Smooth muscle cell (in vitro differentiated cells): ENCODE measurements at regions not wholly inside any gene's neighbourhood (a gene's known extent, or its start where the extent isn't known, plus 50 kb on each side); places are given as distances from the start of the nearest gene placed in this dataset.

Experiments used
- DNase-seq: peaks from one replicate; lab custom pipeline; 2025; ENCODE audit not compliant: unreplicated experiment; lab: John Stamatoyannopoulos, UW
- H2AFZ ChIP-seq: fragments of 200-600 bp; sonication (generic); 2 replicates; pipeline ENCODE4 v1.6.0; 2016; ENCODE audit warnings: antibody characterized with exemption, low read depth, mild to moderate bottlenecking
- H3F3A ChIP-seq: fragments of 200-600 bp; sonication (generic); 2 replicates; pipeline ENCODE4 v1.6.0; 2017; ENCODE audit warnings: antibody characterized with exemption, low read depth
- H3K27ac ChIP-seq: fragments of 200-600 bp; sonication (generic); 2 replicates; pipeline ENCODE4 v1.5.1; 2016; ENCODE audit warnings: low read depth, mild to moderate bottlenecking
- H3K27me3 ChIP-seq: fragments of 200-600 bp; sonication (generic); 2 replicates; pipeline ENCODE4 v1.6.1; 2016; ENCODE audit warnings: low read depth, mild to moderate bottlenecking
- H3K36me3 ChIP-seq: fragments of 200-600 bp; sonication (generic); 2 replicates; pipeline ENCODE4 v1.5.1; 2016; ENCODE audit warnings: low read depth
- H3K4me1 ChIP-seq: fragments of 200-600 bp; sonication (generic); 2 replicates; pipeline ENCODE4 v1.5.1; 2016; ENCODE audit warnings: low read depth
- H3K4me2 ChIP-seq: fragments of 200-600 bp; sonication (generic); 2 replicates; pipeline ENCODE4 v1.6.0; 2016; ENCODE audit warnings: mild to moderate bottlenecking
- H3K4me3 ChIP-seq: fragments of 200-600 bp; sonication (generic); 2 replicates; pipeline ENCODE4 v1.5.1; 2016; ENCODE audit warnings: mild to moderate bottlenecking
- H3K79me2 ChIP-seq: fragments of 200-600 bp; sonication (generic); 2 replicates; pipeline ENCODE4 v1.6.0; 2016; ENCODE audit warnings: low read depth, mild to moderate bottlenecking
- H3K9ac ChIP-seq: fragments of 200-600 bp; sonication (generic); 2 replicates; pipeline ENCODE4 v1.6.0; 2016; ENCODE audit warnings: low read depth
- H3K9me3 ChIP-seq: fragments of 200-600 bp; sonication (generic); replicated peaks from 2 replicates; pipeline ENCODE4 v1.5.1; 2016; ENCODE audit warnings: low read depth
- H4K20me1 ChIP-seq: fragments of 200-600 bp; sonication (generic); 2 replicates; pipeline ENCODE4 v1.6.0; 2016; ENCODE audit warnings: low read depth
- WGBS: methylation state at CpG from one replicate; pipeline ENCODE4 v1.1.7; 2016; ENCODE audit warnings: low lambda C conversion rate; 5-methylcytosine and 5-hydroxymethylcytosine counted together
- TF ChIP-seq, protein P1 (sequence below): fragments of 200-600 bp; sonication (generic); IDR thresholded peaks from 2 replicates; pipeline ENCODE4 v1.5.1; 2017; ENCODE audit warnings: borderline replicate concordance, mild to moderate bottlenecking, antibody characterized with exemption; ENCODE audit not compliant: insufficient read depth, poor library complexity, severe bottlenecking

DNA sequence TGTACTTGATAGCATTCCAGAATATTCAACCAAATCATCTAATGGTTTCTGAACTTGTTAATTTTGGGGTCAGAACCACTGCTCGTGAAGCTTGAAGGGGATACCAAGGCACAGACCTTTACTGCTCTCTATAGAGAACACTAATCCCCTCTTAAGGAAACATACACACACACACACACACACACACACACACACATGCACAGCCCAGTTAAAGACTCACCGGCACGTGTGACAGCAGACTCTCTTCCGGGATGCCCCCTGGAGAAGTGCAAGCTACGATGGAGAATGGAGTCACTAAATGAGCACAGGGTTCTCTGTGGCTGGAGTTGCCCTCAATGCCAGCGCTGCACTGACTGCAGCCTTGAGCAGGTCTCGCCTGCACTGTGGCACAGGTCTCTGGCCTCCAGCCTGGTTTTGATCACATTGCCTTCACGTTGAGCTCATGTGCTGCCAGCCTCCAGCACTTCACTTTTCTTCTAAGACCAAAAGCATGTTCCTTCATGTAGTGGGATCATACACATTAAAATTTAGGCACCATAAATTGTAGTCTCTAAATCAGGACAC is 300.8 kb downstream of the POM121L12 start:
- no peak overlapping the region for H3K27ac ChIP-seq
- H3K9me3 ChIP-seq, result peaks cover 12% of the 10 kb centered on the region
- no peaks in the 10 kb centered on the region for H4K20me1 ChIP-seq
- peaks cover 2% of the 10 kb centered on the region for H3K4me1 ChIP-seq
- no peak overlapping the region for H2AFZ ChIP-seq
- no peak overlapping the region for H3K4me3 ChIP-seq
- no peaks in the 10 kb centered on the region for H3K36me3 ChIP-seq
- no peaks in the 10 kb centered on the region for H3F3A ChIP-seq
- TF ChIP-seq, protein P1, sequence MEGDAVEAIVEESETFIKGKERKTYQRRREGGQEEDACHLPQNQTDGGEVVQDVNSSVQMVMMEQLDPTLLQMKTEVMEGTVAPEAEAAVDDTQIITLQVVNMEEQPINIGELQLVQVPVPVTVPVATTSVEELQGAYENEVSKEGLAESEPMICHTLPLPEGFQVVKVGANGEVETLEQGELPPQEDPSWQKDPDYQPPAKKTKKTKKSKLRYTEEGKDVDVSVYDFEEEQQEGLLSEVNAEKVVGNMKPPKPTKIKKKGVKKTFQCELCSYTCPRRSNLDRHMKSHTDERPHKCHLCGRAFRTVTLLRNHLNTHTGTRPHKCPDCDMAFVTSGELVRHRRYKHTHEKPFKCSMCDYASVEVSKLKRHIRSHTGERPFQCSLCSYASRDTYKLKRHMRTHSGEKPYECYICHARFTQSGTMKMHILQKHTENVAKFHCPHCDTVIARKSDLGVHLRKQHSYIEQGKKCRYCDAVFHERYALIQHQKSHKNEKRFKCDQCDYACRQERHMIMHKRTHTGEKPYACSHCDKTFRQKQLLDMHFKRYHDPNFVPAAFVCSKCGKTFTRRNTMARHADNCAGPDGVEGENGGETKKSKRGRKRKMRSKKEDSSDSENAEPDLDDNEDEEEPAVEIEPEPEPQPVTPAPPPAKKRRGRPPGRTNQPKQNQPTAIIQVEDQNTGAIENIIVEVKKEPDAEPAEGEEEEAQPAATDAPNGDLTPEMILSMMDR, result no peak
- H3K4me2 ChIP-seq, result no peak overlapping the region
- WGBS, result 95% methylated on average over 8 of the region's 8 CpGs
- no peaks in the 10 kb centered on the region for H3K27me3 ChIP-seq
- DNase-seq, result no peak
- H3K9ac ChIP-seq, result no peak overlapping the region
- no peaks in the 10 kb centered on the region for H3K79me2 ChIP-seq

DNA sequence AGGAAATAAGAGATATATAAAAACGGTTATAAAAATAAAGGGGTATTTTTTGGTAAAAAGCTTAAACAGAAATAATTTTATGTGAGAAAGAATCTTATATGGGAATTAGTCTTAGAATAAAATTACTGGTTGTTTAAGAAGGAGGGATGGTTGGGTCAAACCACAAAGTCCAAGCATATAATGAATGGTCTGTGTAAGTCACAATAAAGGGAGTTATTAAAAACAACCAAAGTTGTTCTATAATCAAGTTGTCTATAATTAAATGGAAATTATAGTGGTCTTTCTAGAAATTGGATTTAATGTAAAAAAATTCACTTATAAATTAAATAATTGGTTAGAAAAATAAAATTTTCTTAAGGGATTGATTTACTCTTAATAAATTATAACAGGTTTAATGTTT is 304.8 kb downstream of the POM121L12 start:
- H3K9ac ChIP-seq, result no peak overlapping the region
- H3K36me3 ChIP-seq, result peaks cover 8% of the 10 kb centered on the region
- H3K79me2 ChIP-seq, result no peaks in the 10 kb centered on the region
- H3K4me1 ChIP-seq, result peaks cover 2% of the 10 kb centered on the region
- H2AFZ ChIP-seq, result no peak overlapping the region
- WGBS, result 98% methylated on average over 1 of the region's 1 CpG
- H3K27ac ChIP-seq, result no peak overlapping the region
- no peak overlapping the region for H3K4me2 ChIP-seq
- TF ChIP-seq, protein P1, result no peak
- H3K27me3 ChIP-seq, result no peaks in the 10 kb centered on the region
- no peaks in the 10 kb centered on the region for H3F3A ChIP-seq
- H4K20me1 ChIP-seq, result no peaks in the 10 kb centered on the region
- peak overlapping the region; percentile 3 for H3K4me3 ChIP-seq
- peaks cover 12% of the 10 kb centered on the region for H3K9me3 ChIP-seq
- no peak for DNase-seq

- H3K9ac ChIP-seq, result no peak overlapping the region
- H3K9me3 ChIP-seq, result no peaks in the 10 kb centered on the region
- no peaks in the 10 kb centered on the region for H3K79me2 ChIP-seq
- H3K27ac ChIP-seq, result no peak overlapping the region
- no peaks in the 10 kb centered on the region for H3K4me1 ChIP-seq
- no peak overlapping the region for H2AFZ ChIP-seq
- TF ChIP-seq, protein P1, result peak; percentile 48
- no peak for DNase-seq
- H3F3A ChIP-seq, result no peaks in the 10 kb centered on the region
- H3K27me3 ChIP-seq, result no peaks in the 10 kb centered on the region
- 33% methylated on average over 2 of the region's 2 CpGs for WGBS
- H3K4me3 ChIP-seq, result no peak overlapping the region
- H3K4me2 ChIP-seq, result no peak overlapping the region
- no peaks in the 10 kb centered on the region for H3K36me3 ChIP-seq
- H4K20me1 ChIP-seq, result no peaks in the 10 kb centered on the region
Measured at GRCh38 chr7:53350241-53350640, 314.8 kb downstream of the POM121L12 start.

- Histone ChIP-seq H3K4me1 (no peaks in the 10 kb centered on the region), H3K79me2 (no peaks in the 10 kb centered on the region), H2AFZ (no peak overlapping the region), H3K9me3 (no peaks in the 10 kb centered on the region), H3K9ac (no peak overlapping the region), H3K27ac (no peak overlapping the region), H3K27me3 (no peaks in the 10 kb centered on the region), H3F3A (no peaks in the 10 kb centered on the region), H3K4me2 (no peak overlapping the region), H4K20me1 (no peaks in the 10 kb centered on the region), H3K36me3 (no peaks in the 10 kb centered on the region), H3K4me3 (no peak overlapping the region)
- DNase-seq, result no peak
- TF ChIP-seq, protein P1, result no peak
- WGBS, result 86% methylated on average over 2 of the region's 2 CpGs
Measured at GRCh38 chr7:53351681-53352080, 316.2 kb downstream of the POM121L12 start.
